ENCODE measurements at regions not wholly inside any gene's neighbourhood (a gene's known extent, or its start where the extent isn't known, plus 50 kb on each side); places are given as distances from the start of the nearest gene placed in this dataset.
A peak's percentile ranks its signal among the peaks of the same experiment; 100 is the strongest.

GRCh38 chr1:55539652-55540512 is 324.7 kb upstream of the USP24 start:
- H3K4me3 ChIP-seq: no peak overlapping the region
- no peak overlapping the region for H3K27ac ChIP-seq
- no peaks in the 10 kb centered on the region for H3K9me3 ChIP-seq
- no peak for DNase-seq (ENCODE audit: low spot score in 2 of 2)
- H3K27me3 ChIP-seq: no peaks in the 10 kb centered on the region
- TF ChIP-seq POLR2A (IDR thresholded peaks at IDR 0.05) (no peak), CTCF (IDR thresholded peaks at IDR 0.05) (no peak), EP300 (IDR thresholded peaks at IDR 0.05) (no peak)
- 88 to 91% methylated on average over 5 of the region's 5 CpGs for WGBS, 2 donors
- no peaks in the 10 kb centered on the region for H3K36me3 ChIP-seq
- H3K4me1 ChIP-seq: peaks cover 0 to 4% (median 0%) of the 10 kb centered on the region in 4 donors

GRCh38 chr1:55538428-55538827 is 323.3 kb upstream of the USP24 start:
- Histone ChIP-seq H3K36me3 (no peaks in the 10 kb centered on the region), H3K9me3 (no peaks in the 10 kb centered on the region), H3K4me1 (peaks cover 0 to 4% (median 0%) of the 10 kb centered on the region in 4 donors), H3K27ac (no peak overlapping the region), H3K27me3 (no peaks in the 10 kb centered on the region), H3K4me3 (no peak overlapping the region)
- TF ChIP-seq POLR2A (IDR thresholded peaks at IDR 0.05): no peak
- TF ChIP-seq CTCF (IDR thresholded peaks at IDR 0.05): no peak
- TF ChIP-seq EP300 (IDR thresholded peaks at IDR 0.05): no peak
- DNase-seq (ENCODE audit: low spot score in 2 of 2): no peak
- 92 to 97% methylated on average over 2 of the region's 2 CpGs for WGBS, 2 donors

GRCh38 chr1:55536545-55536865 is 321.3 kb upstream of the USP24 start:
- no peak for DNase-seq (ENCODE audit: low spot score in 2 of 2)
- 67 to 75% methylated on average over 2 of the region's 2 CpGs for WGBS, 2 donors
- H3K27me3 ChIP-seq: no peaks in the 10 kb centered on the region
- H3K27ac ChIP-seq: peak overlapping the region in 1 of 4 donors; percentile 5
- no peaks in the 10 kb centered on the region for H3K9me3 ChIP-seq
- H3K36me3 ChIP-seq: no peaks in the 10 kb centered on the region
- no peaks in the 10 kb centered on the region for H3K4me1 ChIP-seq
- TF ChIP-seq CTCF (IDR thresholded peaks at IDR 0.05) (no peak), EP300 (IDR thresholded peaks at IDR 0.05) (no peak), POLR2A (IDR thresholded peaks at IDR 0.05) (no peak)
- no peak overlapping the region for H3K4me3 ChIP-seq

GRCh38 chr1:55535724-55536544 is 320.8 kb upstream of the USP24 start:
- Histone ChIP-seq H3K9me3 (no peaks in the 10 kb centered on the region), H3K27ac (peak overlapping the region in 1 of 4 donors; percentile 5), H3K4me3 (no peak overlapping the region), H3K4me1 (no peaks in the 10 kb centered on the region), H3K27me3 (no peaks in the 10 kb centered on the region), H3K36me3 (no peaks in the 10 kb centered on the region)
- TF ChIP-seq CTCF (IDR thresholded peaks at IDR 0.05) (no peak), EP300 (IDR thresholded peaks at IDR 0.05) (no peak), POLR2A (IDR thresholded peaks at IDR 0.05) (no peak)
- 84 to 86% methylated on average over 4 of the region's 4 CpGs for WGBS, 2 donors
- no peak for DNase-seq (ENCODE audit: low spot score in 2 of 2)

GRCh38 chr1:55534565-55535121 is 319.5 kb upstream of the USP24 start:
- DNase-seq (ENCODE audit: low spot score in 2 of 2): no peak
- Histone ChIP-seq H3K27me3 (no peaks in the 10 kb centered on the region), H3K27ac (no peak overlapping the region), H3K4me1 (no peaks in the 10 kb centered on the region), H3K36me3 (no peaks in the 10 kb centered on the region), H3K9me3 (no peaks in the 10 kb centered on the region), H3K4me3 (no peak overlapping the region)
- TF ChIP-seq POLR2A (IDR thresholded peaks at IDR 0.05) (no peak), EP300 (IDR thresholded peaks at IDR 0.05) (no peak), CTCF (IDR thresholded peaks at IDR 0.05) (no peak)
- 94 to 97% methylated on average over 3 of the region's 3 CpGs for WGBS, 2 donors

All from tibial nerve (tissue), 4 donors.